IMR-90 (cell line): ENCODE measurements at regions not wholly inside any gene's neighbourhood (a gene's known extent, or its start where the extent isn't known, plus 50 kb on each side); places are given as distances from the start of the nearest gene placed in this dataset.

Experiments used
- ATAC-seq: fragments of 200-7000 bp; cut with Tn5 transposase; 2 replicates; pipeline ENCODE4 v1.9.1; 2020; ENCODE audit warnings: low read depth, mild to moderate bottlenecking, moderate library complexity
- BruUV-seq: library from RNA; stranded (reverse); fragments of 400-500 nt; replicated peaks from 2 replicates; lab custom pipeline; 2021; lab: Mats Ljungman, UMichigan
- CTCF ChIA-PET: fragments of 300-600 bp; formaldehyde crosslinking; extraction: SDS; loops from one replicate; lab custom pipeline; 2021; ENCODE audit warnings: antibody characterized with exemption; lab: Yijun Ruan, JAX
- POLR2A ChIA-PET: fragments of 300-600 bp; sonication (Branson Sonifier 250); formaldehyde crosslinking; loops from one replicate; lab custom pipeline; 2022; ENCODE audit warnings: antibody characterized with exemption; ENCODE audit not compliant: unreplicated experiment; lab: Charles Lee
- DNase-seq: peaks from one replicate; pipeline ENCODE4 v3.0.0; 2013
- H2AFZ ChIP-seq: replicated peaks from 2 replicates; pipeline ENCODE3; 2013; ENCODE audit warnings: low read length, mild to moderate bottlenecking; ENCODE audit not compliant: poor library complexity
- H2AK5ac ChIP-seq: 2 replicates; pipeline ENCODE4 v1.6.1; 2013; ENCODE audit warnings: low read depth, low read length, inconsistent platforms
- H2AK9ac ChIP-seq: replicated peaks from 2 replicates; pipeline ENCODE3; 2013; ENCODE audit warnings: mild to moderate bottlenecking, low read depth, low read length, moderate library complexity; ENCODE audit not compliant: poor library complexity
- H2BK120ac ChIP-seq: 2 replicates; pipeline ENCODE4 v1.6.1; 2013; ENCODE audit warnings: low read depth, low read length, inconsistent platforms
- H2BK15ac ChIP-seq: 3 replicates; pipeline ENCODE4 v1.6.1; 2013; ENCODE audit warnings: low read depth, low read length, inconsistent platforms
- H2BK20ac ChIP-seq: 2 replicates; pipeline ENCODE4 v1.6.1; 2013; ENCODE audit warnings: low read depth, mild to moderate bottlenecking, inconsistent platforms, low read length, moderate library complexity
- H2BK5ac ChIP-seq: 2 replicates; pipeline ENCODE4 v1.6.1; 2013; ENCODE audit warnings: mild to moderate bottlenecking, low read depth, low read length, inconsistent platforms; ENCODE audit not compliant: poor library complexity, severe bottlenecking
- H3K14ac ChIP-seq: replicated peaks from 2 replicates; pipeline ENCODE4 v1.6.1; 2013; ENCODE audit warnings: low read depth, low read length, inconsistent platforms
- H3K18ac ChIP-seq: 2 replicates; pipeline ENCODE4 v1.6.1; 2013; ENCODE audit warnings: low read depth, low read length, control low read depth
- H3K23ac ChIP-seq: 2 replicates; pipeline ENCODE4 v1.6.1; 2013; ENCODE audit warnings: low read depth, low read length, inconsistent platforms
- H3K27ac ChIP-seq: 2 replicates; pipeline ENCODE4 v1.5.1; 2013; ENCODE audit warnings: mild to moderate bottlenecking, control low read depth, low read length; ENCODE audit not compliant: insufficient read depth
- H3K27me3 ChIP-seq: 2 replicates; pipeline ENCODE4 v1.6.1; 2013; ENCODE audit warnings: low read length; ENCODE audit not compliant: control insufficient read depth, insufficient read depth
- H3K36me3 ChIP-seq: 2 replicates; pipeline ENCODE4 v1.6.1; 2013; ENCODE audit warnings: low read length, mixed read lengths; ENCODE audit not compliant: control insufficient read depth, insufficient read depth
- H3K4ac ChIP-seq: 2 replicates; pipeline ENCODE4 v1.6.1; 2013; ENCODE audit warnings: low read depth, low read length, inconsistent platforms
- H3K4me1 ChIP-seq: 2 replicates; pipeline ENCODE4 v1.6.1; 2013; ENCODE audit warnings: low read length, mixed read lengths; ENCODE audit not compliant: control insufficient read depth, insufficient read depth
- H3K4me2 ChIP-seq: 2 replicates; pipeline ENCODE4 v1.6.1; 2013; ENCODE audit warnings: low read depth, mild to moderate bottlenecking, control low read depth, low read length, moderate library complexity
- H3K4me3 ChIP-seq: 2 replicates; pipeline ENCODE4 v1.5.1; 2013; ENCODE audit warnings: low read depth, mild to moderate bottlenecking, control low read depth, low read length, moderate library complexity; ENCODE audit not compliant: insufficient read depth
- H3K56ac ChIP-seq: 2 replicates; pipeline ENCODE4 v1.6.1; 2013; ENCODE audit warnings: low read length, inconsistent platforms; ENCODE audit not compliant: insufficient read depth; ENCODE audit errors: extremely low read depth
- H3K79me1 ChIP-seq, 2 experiments: 2 replicates each; pipeline ENCODE4 v1.6.1; 2013; ENCODE audit warnings: low read length in 2 of 2, inconsistent platforms in 1 of 2, low read depth in 1 of 2
- H3K9ac ChIP-seq: 2 replicates; pipeline ENCODE4 v1.6.1; 2013; ENCODE audit warnings: low read depth, low read length, control low read depth
- H3K9me1 ChIP-seq: 2 replicates; pipeline ENCODE4 v1.6.1; 2013; ENCODE audit warnings: low read length, inconsistent platforms; ENCODE audit not compliant: insufficient read depth
- H3K9me3 ChIP-seq: 2 replicates; pipeline ENCODE4 v1.6.1; 2013; ENCODE audit warnings: low read length; ENCODE audit not compliant: control insufficient read depth, insufficient read depth
- H4K20me1 ChIP-seq: 2 replicates; pipeline ENCODE4 v1.6.1; 2013; ENCODE audit warnings: low read length, inconsistent platforms; ENCODE audit not compliant: insufficient read depth
- H4K5ac ChIP-seq: 2 replicates; pipeline ENCODE4 v1.6.1; 2013; ENCODE audit warnings: mild to moderate bottlenecking, low read depth, low read length, control low read depth
- H4K8ac ChIP-seq, 2 experiments: 2 replicates each; pipeline ENCODE4 v1.6.1; 2013; ENCODE audit warnings: low read depth in 2 of 2, low read length in 2 of 2, control low read depth in 1 of 2, inconsistent platforms in 1 of 2
- H4K91ac ChIP-seq: 2 replicates; pipeline ENCODE4 v1.6.1; 2013; ENCODE audit warnings: low read depth, low read length, inconsistent platforms; ENCODE audit not compliant: insufficient read depth
- BHLHE40 ChIP-seq: fragments of 150-350 bp; IDR thresholded peaks from 2 replicates; pipeline ENCODE4 v1.6.1; 2016; ENCODE audit warnings: mild to moderate bottlenecking, low read depth, low read length
- CEBPB ChIP-seq: IDR thresholded peaks from 2 replicates; pipeline ENCODE4 v1.6.1; 2012; ENCODE audit warnings: low read depth, low read length, improper control_type of control experiment
- FOS ChIP-seq: fragments of 150-350 bp; IDR thresholded peaks from 2 replicates; pipeline ENCODE4 v1.6.1; 2016; ENCODE audit warnings: low read depth, low read length
- MAFK ChIP-seq: IDR thresholded peaks from 2 replicates; pipeline ENCODE4 v1.6.1; 2012; ENCODE audit warnings: low read depth, low read length, improper control_type of control experiment
- MAZ ChIP-seq: IDR thresholded peaks from 2 replicates; pipeline ENCODE4 v1.6.1; 2012; ENCODE audit warnings: low read depth, mild to moderate bottlenecking, low read length, improper control_type of control experiment, moderate library complexity, borderline replicate concordance
- MXI1 ChIP-seq: IDR thresholded peaks from 2 replicates; pipeline ENCODE4 v1.6.1; 2012; ENCODE audit warnings: low read depth, mild to moderate bottlenecking, low read length, moderate library complexity, borderline replicate concordance
- NFE2L2 ChIP-seq: fragments of 150-350 bp; IDR thresholded peaks from 2 replicates; pipeline ENCODE4 v1.6.1; 2016; ENCODE audit warnings: low read depth, mild to moderate bottlenecking, low read length
- POLR2A ChIP-seq: IDR thresholded peaks from 2 replicates; pipeline ENCODE4 v1.6.1; 2012; ENCODE audit warnings: mild to moderate bottlenecking, low read depth, low read length
- RAD21 ChIP-seq: IDR thresholded peaks from 2 replicates; pipeline ENCODE4 v1.6.1; 2012; ENCODE audit warnings: low read length, improper control_type of control experiment
- RCOR1 ChIP-seq: IDR thresholded peaks from 2 replicates; pipeline ENCODE4 v1.6.1; 2012; ENCODE audit warnings: mild to moderate bottlenecking, low read length, improper control_type of control experiment; ENCODE audit not compliant: insufficient replicate concordance
- RFX5 ChIP-seq: IDR thresholded peaks from 2 replicates; pipeline ENCODE4 v1.8.0; 2012; ENCODE audit warnings: low read depth, mild to moderate bottlenecking, low read length, moderate library complexity
- WGBS, 2 experiments: methylation state at CpG; one replicate each; pipeline versions ENCODE4 v1.1.5 to v1.1.7; 2013; ENCODE audit warnings: missing lambda C conversion rate in 2 of 2; ENCODE audit not compliant: insufficient read length in 1 of 2; ENCODE audit errors: extremely low coverage in 2 of 2; 5-methylcytosine and 5-hydroxymethylcytosine counted together
- dilution Hi-C: fragments of 300-500 bp; cut with HindIII; formaldehyde crosslinking; loops from one replicate; pipeline ENCODE4 v1.14.3; 2018; ENCODE audit warnings: low sequenced_read_pairs; ENCODE audit not compliant: unreplicated experiment
- in situ Hi-C: fragments of 300-500 bp; cut with MboI; formaldehyde crosslinking; loops from 3 replicates; pipeline ENCODE4 v1.14.3; 2019; ENCODE audit warnings: low sequenced_read_pairs, inconsistent platforms, mixed read lengths
- intact Hi-C: fragments of 100-400 bp; cut with micrococcal nuclease; formaldehyde crosslinking; loops from 2 replicates; pipeline ENCODE4 v1.10.0; 2022
- TF ChIP-seq, protein P1 (sequence below): conservative IDR thresholded peaks from 2 replicates; pipeline ENCODE4 v1.5.1; 2012; ENCODE audit warnings: mild to moderate bottlenecking, low read depth, low read length, improper control_type of control experiment
- TF ChIP-seq, protein P2 (sequence below): fragments of 150-350 bp; IDR thresholded peaks from 2 replicates; pipeline ENCODE4 v1.6.1; 2016; ENCODE audit warnings: low read depth, mild to moderate bottlenecking, low read length, moderate library complexity, borderline replicate concordance
- TF ChIP-seq, protein P3 (sequence below): fragments of 150-350 bp; IDR thresholded peaks from 2 replicates; pipeline ENCODE4 v1.6.1; 2017; ENCODE audit warnings: mild to moderate bottlenecking, antibody characterized with exemption, low read length, low read depth

DNA sequence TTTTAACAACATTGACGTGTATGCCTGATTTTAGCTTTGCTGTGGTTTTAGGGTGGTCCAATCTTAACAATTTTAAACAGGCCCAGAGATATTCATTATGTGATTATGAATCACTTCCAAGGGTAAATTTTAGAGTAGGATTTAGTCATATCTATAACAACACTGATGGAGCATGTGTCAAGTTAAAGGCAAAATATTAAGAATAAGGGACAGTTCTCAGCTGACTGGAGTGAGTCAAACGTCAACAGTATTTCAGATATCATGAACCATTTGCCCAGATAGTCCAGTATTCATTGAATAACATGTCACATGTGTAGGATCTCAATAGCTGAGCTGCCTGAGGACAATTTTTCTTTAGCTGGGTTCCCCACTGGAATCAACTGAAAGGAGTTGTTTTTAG is 61.3 kb upstream of the VCX2 start:
- H3K27me3 ChIP-seq = no peaks in the 10 kb centered on the region
- H2BK120ac ChIP-seq = no peak overlapping the region
- in situ Hi-C loops (no loop called here), intact Hi-C loops (no loop called here), dilution Hi-C loops (no loop called here)
- H4K20me1 ChIP-seq = no peaks in the 10 kb centered on the region
- no peaks in the 10 kb centered on the region for H3K79me1 ChIP-seq
- H3K4ac ChIP-seq = no peak overlapping the region
- H4K91ac ChIP-seq = no peak overlapping the region
- no CpG with 5 or more reads among the region's 2 CpGs for WGBS, 2 experiments
- ChIA-PET CTCF (no interaction called here), POLR2A (no interaction called here)
- no peak overlapping the region for H3K18ac ChIP-seq
- H2AFZ ChIP-seq = no peak overlapping the region
- no peak overlapping the region for H2BK20ac ChIP-seq
- H3K36me3 ChIP-seq = no peaks in the 10 kb centered on the region
- no peak overlapping the region for H3K4me2 ChIP-seq
- H3K27ac ChIP-seq = no peak overlapping the region
- no peak overlapping the region for H2AK9ac ChIP-seq
- H2AK5ac ChIP-seq = no peak overlapping the region
- H3K9me3 ChIP-seq = 0 out of 2 replicates have a peak, but pooled peaks cover 3% of the 10 kb centered on the region
- no peak overlapping the region for H3K9ac ChIP-seq
- no peak overlapping the region for H2BK15ac ChIP-seq
- H3K4me1 ChIP-seq = no peaks in the 10 kb centered on the region
- H3K56ac ChIP-seq = no peak overlapping the region
- no peak overlapping the region for H2BK5ac ChIP-seq
- no peak overlapping the region for H4K8ac ChIP-seq
- BruUV-seq = no TSS peak
- no peak overlapping the region for H4K5ac ChIP-seq
- no peak overlapping the region for H3K4me3 ChIP-seq
- no peaks in the 10 kb centered on the region for H3K9me1 ChIP-seq
- DNase-seq = no peak
- no peak overlapping the region for H3K14ac ChIP-seq
- no peak overlapping the region for H3K23ac ChIP-seq
- ATAC-seq = no peak
- TF ChIP-seq RAD21 = no peak
- no peak for TF ChIP-seq MXI1
- no peak for TF ChIP-seq RFX5
- no peak for TF ChIP-seq MAZ
- TF ChIP-seq BHLHE40 = no peak
- no peak for TF ChIP-seq POLR2A
- no peak for TF ChIP-seq RCOR1
- TF ChIP-seq NFE2L2 = no peak
- TF ChIP-seq MAFK = no peak
- TF ChIP-seq CEBPB = no peak
- no peak for TF ChIP-seq FOS
- TF ChIP-seq, protein P1, sequence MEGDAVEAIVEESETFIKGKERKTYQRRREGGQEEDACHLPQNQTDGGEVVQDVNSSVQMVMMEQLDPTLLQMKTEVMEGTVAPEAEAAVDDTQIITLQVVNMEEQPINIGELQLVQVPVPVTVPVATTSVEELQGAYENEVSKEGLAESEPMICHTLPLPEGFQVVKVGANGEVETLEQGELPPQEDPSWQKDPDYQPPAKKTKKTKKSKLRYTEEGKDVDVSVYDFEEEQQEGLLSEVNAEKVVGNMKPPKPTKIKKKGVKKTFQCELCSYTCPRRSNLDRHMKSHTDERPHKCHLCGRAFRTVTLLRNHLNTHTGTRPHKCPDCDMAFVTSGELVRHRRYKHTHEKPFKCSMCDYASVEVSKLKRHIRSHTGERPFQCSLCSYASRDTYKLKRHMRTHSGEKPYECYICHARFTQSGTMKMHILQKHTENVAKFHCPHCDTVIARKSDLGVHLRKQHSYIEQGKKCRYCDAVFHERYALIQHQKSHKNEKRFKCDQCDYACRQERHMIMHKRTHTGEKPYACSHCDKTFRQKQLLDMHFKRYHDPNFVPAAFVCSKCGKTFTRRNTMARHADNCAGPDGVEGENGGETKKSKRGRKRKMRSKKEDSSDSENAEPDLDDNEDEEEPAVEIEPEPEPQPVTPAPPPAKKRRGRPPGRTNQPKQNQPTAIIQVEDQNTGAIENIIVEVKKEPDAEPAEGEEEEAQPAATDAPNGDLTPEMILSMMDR = no peak
- TF ChIP-seq, protein P2, sequence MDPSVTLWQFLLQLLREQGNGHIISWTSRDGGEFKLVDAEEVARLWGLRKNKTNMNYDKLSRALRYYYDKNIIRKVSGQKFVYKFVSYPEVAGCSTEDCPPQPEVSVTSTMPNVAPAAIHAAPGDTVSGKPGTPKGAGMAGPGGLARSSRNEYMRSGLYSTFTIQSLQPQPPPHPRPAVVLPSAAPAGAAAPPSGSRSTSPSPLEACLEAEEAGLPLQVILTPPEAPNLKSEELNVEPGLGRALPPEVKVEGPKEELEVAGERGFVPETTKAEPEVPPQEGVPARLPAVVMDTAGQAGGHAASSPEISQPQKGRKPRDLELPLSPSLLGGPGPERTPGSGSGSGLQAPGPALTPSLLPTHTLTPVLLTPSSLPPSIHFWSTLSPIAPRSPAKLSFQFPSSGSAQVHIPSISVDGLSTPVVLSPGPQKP = no peak
- TF ChIP-seq, protein P3, sequence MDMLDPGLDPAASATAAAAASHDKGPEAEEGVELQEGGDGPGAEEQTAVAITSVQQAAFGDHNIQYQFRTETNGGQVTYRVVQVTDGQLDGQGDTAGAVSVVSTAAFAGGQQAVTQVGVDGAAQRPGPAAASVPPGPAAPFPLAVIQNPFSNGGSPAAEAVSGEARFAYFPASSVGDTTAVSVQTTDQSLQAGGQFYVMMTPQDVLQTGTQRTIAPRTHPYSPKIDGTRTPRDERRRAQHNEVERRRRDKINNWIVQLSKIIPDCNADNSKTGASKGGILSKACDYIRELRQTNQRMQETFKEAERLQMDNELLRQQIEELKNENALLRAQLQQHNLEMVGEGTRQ = no peak
